Type B pancreatic cell (in vitro differentiated cells): ENCODE measurements at regions not wholly inside any gene's neighbourhood (a gene's known extent, or its start where the extent isn't known, plus 50 kb on each side); places are given as distances from the start of the nearest gene placed in this dataset.
"Not testable (repeated sequence)": the region's sequence is repeated elsewhere in the genome, so short reads cannot be mapped to it uniquely, and the experiment has no call there.

Source experiments
- DNase-seq: peaks from one replicate; pipeline ENCODE4 v3.0.0; 2021; ENCODE audit warnings: mixed read lengths; ENCODE audit not compliant: unreplicated experiment; ENCODE audit errors: extremely low spot score
- H3K27ac Mint-ChIP-seq: 2 replicates; pipeline ENCODE4 v1.8.0; 2021; ENCODE audit warnings: mild to moderate bottlenecking, mixed read lengths
- H3K27me3 Mint-ChIP-seq: 2 replicates; pipeline ENCODE4 v1.8.0; 2021; ENCODE audit warnings: mixed read lengths
- H3K36me3 Mint-ChIP-seq: 2 replicates; pipeline ENCODE4 v1.8.0; 2021; ENCODE audit warnings: mixed read lengths
- H3K4me1 Mint-ChIP-seq: one replicate; pipeline ENCODE4 v1.8.0; 2021; ENCODE audit warnings: mixed read lengths; ENCODE audit not compliant: unreplicated experiment
- H3K4me3 Mint-ChIP-seq: 2 replicates; pipeline ENCODE4 v1.8.0; 2021; ENCODE audit warnings: mild to moderate bottlenecking, mixed read lengths
- H3K9me3 Mint-ChIP-seq: 2 replicates; pipeline ENCODE4 v1.8.0; 2021; ENCODE audit warnings: mixed read lengths
- CTCF ChIP-seq: fragments of 200-600 bp; sonication (generic); conservative IDR thresholded peaks from 2 replicates; pipeline ENCODE4 v1.5.0; 2021; ENCODE audit warnings: antibody characterized with exemption, mild to moderate bottlenecking

DNA sequence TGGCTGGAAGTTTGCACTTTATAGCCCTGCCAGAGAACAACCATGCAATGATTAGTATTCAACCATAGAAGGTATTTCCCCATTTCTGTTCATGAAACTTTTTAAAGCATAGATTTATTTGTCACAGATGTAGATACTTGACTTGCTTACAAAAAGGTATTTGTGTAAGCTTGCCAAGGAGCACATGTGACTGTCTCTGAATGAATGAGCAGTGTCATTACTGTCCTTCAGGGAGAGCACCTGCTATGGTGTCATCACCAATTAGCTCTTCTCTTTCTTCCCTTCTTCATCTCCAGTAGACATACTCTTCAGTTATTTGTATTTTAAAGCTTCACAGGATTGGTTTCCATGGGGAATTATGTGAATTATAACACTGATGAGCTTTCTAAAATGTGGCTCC lies 1064.7 kb upstream of the GRIA3 start:
- no peak for TF ChIP-seq CTCF
- no peak for DNase-seq
- Mint-ChIP-seq H3K9me3 (no peaks in the 10 kb centered on the region), H3K36me3 (no peaks in the 10 kb centered on the region), H3K4me3 (no peak overlapping the region), H3K27ac (no peak overlapping the region), H3K27me3 (no peaks in the 10 kb centered on the region), H3K4me1 (no peaks in the 10 kb centered on the region)

DNA sequence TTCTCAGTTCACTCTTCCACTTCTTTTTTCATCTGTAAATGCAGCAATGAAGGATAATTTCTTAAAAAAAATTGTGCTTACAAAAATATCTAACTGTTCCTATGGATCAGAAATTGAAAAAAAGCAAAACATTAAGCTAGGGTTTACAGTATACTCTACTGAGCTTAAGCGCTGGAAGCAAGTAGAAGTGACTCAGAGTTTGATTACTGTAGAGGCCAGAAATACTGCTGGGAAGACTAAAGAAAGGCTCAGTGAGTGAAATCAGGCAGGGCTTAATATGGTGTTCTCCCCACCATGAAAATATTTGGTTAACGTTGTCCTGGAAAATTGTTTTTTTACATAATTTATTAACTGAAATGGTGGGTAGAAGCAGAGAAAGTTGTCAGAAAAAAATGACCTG lies 1061.8 kb upstream of the GRIA3 start:
- Mint-ChIP-seq H3K27ac (no peak overlapping the region), H3K4me1 (no peaks in the 10 kb centered on the region), H3K36me3 (no peaks in the 10 kb centered on the region), H3K4me3 (no peak overlapping the region), H3K9me3 (no peaks in the 10 kb centered on the region), H3K27me3 (no peaks in the 10 kb centered on the region)
- TF ChIP-seq CTCF, result no peak
- DNase-seq, result no peak

DNA sequence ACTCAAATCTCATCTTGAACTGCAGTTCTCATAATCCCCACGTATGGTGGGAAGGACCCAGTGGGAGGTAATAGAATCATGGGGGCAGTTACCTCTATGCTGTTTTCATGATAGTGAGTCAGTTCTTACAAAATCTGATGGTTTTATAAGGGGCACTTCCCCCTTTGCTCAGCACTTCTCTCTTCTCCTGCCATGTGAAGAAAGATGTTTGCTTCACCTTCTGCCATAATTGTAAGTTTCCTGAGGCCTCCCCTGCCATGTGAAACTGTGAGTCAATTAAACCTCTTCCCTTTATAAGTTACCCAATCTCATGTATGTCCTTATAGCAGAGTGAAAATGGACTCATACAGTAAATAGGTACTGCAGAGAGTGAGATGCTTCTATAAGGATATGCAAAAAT lies 1050.6 kb upstream of the GRIA3 start:
- no peak overlapping the region for H3K27ac Mint-ChIP-seq
- peaks cover 5% of the 10 kb centered on the region for H3K9me3 Mint-ChIP-seq
- H3K4me3 Mint-ChIP-seq, result no peak overlapping the region
- no peaks in the 10 kb centered on the region for H3K4me1 Mint-ChIP-seq
- DNase-seq, result no peak
- no peak for TF ChIP-seq CTCF
- no peaks in the 10 kb centered on the region for H3K27me3 Mint-ChIP-seq
- no peaks in the 10 kb centered on the region for H3K36me3 Mint-ChIP-seq

- DNase-seq, result no peak
- no peak overlapping the region for H3K4me3 Mint-ChIP-seq
- no peaks in the 10 kb centered on the region for H3K27me3 Mint-ChIP-seq
- TF ChIP-seq CTCF, result no peak
- no peak overlapping the region for H3K27ac Mint-ChIP-seq
- no peaks in the 10 kb centered on the region for H3K36me3 Mint-ChIP-seq
- H3K4me1 Mint-ChIP-seq, result no peaks in the 10 kb centered on the region
- peaks cover 5% of the 10 kb centered on the region for H3K9me3 Mint-ChIP-seq
Observed at GRCh38 chrX:122134291-122134690, 1049.8 kb upstream of the GRIA3 start.

DNA sequence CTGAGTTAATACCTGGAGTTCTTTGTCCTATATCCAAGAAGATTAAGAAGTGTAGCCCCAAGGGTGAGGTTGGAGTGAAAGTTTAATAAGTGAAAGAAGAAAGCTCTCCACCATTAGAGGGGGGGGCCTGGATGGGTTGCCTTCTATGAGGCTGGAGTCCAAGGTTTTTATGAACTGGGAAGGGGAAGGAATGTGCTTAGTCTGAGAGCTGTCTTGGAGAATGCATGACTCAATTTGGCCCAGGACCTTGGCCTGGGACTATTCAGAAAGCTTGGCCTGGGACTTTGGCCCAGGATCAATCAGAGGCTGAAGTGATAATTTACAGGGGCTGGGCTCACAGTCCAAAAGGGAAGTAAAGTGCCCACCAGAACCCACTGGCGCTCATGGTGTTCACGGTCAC lies 1049.0 kb upstream of the GRIA3 start:
- Mint-ChIP-seq H3K4me1 (no peaks in the 10 kb centered on the region), H3K27me3 (no peaks in the 10 kb centered on the region), H3K4me3 (no peak overlapping the region), H3K9me3 (peaks cover 5% of the 10 kb centered on the region), H3K36me3 (no peaks in the 10 kb centered on the region), H3K27ac (no peak overlapping the region)
- DNase-seq, result no peak
- no peak for TF ChIP-seq CTCF

- not testable (repeated sequence) for H3K27ac Mint-ChIP-seq, H3K27me3 Mint-ChIP-seq, H3K4me1 Mint-ChIP-seq, DNase-seq, H3K9me3 Mint-ChIP-seq, H3K36me3 Mint-ChIP-seq, H3K4me3 Mint-ChIP-seq
Observed at GRCh38 chrX:122140219-122140618, 1043.9 kb upstream of the GRIA3 start.
